IMR-90 (cell line): ENCODE measurements at regions not wholly inside any gene's neighbourhood (a gene's known extent, or its start where the extent isn't known, plus 50 kb on each side); places are given as distances from the start of the nearest gene placed in this dataset.

ENCODE experiments used
- CEBPB ChIP-seq: IDR thresholded peaks from 2 replicates; pipeline ENCODE4 v1.6.1; 2012; ENCODE audit warnings: low read depth, low read length, improper control_type of control experiment
- POLR2A ChIP-seq: IDR thresholded peaks from 2 replicates; pipeline ENCODE4 v1.6.1; 2012; ENCODE audit warnings: mild to moderate bottlenecking, low read depth, low read length
- RAD21 ChIP-seq: IDR thresholded peaks from 2 replicates; pipeline ENCODE4 v1.6.1; 2012; ENCODE audit warnings: low read length, improper control_type of control experiment
- RFX5 ChIP-seq: IDR thresholded peaks from 2 replicates; pipeline ENCODE4 v1.8.0; 2012; ENCODE audit warnings: low read depth, mild to moderate bottlenecking, low read length, moderate library complexity
- SMC3 ChIP-seq: fragments of 150-350 bp; IDR thresholded peaks from 2 replicates; pipeline ENCODE4 v1.6.1; 2016; ENCODE audit warnings: low read depth, mild to moderate bottlenecking, antibody characterized with exemption, low read length, moderate library complexity
- TF ChIP-seq, protein P1 (sequence below): conservative IDR thresholded peaks from 2 replicates; pipeline ENCODE4 v1.5.1; 2012; ENCODE audit warnings: mild to moderate bottlenecking, low read depth, low read length, improper control_type of control experiment

DNA sequence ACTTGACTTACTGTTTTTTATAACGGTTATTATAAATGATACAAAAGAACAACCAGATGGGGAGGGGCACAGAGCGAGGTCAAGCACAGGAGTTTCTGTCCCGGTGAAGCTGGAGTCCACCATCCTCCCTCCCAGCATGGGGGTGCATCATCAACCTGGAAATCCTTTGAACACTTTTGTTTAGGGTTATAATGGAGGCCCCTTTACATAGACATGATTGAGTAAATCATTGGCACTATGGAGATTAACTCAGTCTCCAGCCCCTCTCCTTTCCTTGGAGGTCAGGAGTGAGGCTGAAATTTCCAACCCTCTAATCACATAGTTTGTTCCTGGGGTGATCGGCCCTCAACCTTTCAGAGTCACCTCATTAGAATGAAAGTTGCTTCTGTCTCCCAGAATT lies 71.8 kb upstream of the ANKEF1 start:
- no peak for TF ChIP-seq SMC3
- no peak for TF ChIP-seq POLR2A
- TF ChIP-seq, protein P1, sequence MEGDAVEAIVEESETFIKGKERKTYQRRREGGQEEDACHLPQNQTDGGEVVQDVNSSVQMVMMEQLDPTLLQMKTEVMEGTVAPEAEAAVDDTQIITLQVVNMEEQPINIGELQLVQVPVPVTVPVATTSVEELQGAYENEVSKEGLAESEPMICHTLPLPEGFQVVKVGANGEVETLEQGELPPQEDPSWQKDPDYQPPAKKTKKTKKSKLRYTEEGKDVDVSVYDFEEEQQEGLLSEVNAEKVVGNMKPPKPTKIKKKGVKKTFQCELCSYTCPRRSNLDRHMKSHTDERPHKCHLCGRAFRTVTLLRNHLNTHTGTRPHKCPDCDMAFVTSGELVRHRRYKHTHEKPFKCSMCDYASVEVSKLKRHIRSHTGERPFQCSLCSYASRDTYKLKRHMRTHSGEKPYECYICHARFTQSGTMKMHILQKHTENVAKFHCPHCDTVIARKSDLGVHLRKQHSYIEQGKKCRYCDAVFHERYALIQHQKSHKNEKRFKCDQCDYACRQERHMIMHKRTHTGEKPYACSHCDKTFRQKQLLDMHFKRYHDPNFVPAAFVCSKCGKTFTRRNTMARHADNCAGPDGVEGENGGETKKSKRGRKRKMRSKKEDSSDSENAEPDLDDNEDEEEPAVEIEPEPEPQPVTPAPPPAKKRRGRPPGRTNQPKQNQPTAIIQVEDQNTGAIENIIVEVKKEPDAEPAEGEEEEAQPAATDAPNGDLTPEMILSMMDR: no peak
- TF ChIP-seq RFX5: no peak
- TF ChIP-seq RAD21: no peak
- TF ChIP-seq CEBPB: no peak
